Activated T-cell treated with anti-CD3 and anti-CD28 coated beads for 48 hours (primary cell): ENCODE measurements at regions not wholly inside any gene's neighbourhood (a gene's known extent, or its start where the extent isn't known, plus 50 kb on each side); places are given as distances from the start of the nearest gene placed in this dataset.

Experiments
- DNase-seq: peaks from one replicate; pipeline ENCODE4 v3.0.0-alpha.2; 2020; ENCODE audit warnings: low read depth

DNA sequence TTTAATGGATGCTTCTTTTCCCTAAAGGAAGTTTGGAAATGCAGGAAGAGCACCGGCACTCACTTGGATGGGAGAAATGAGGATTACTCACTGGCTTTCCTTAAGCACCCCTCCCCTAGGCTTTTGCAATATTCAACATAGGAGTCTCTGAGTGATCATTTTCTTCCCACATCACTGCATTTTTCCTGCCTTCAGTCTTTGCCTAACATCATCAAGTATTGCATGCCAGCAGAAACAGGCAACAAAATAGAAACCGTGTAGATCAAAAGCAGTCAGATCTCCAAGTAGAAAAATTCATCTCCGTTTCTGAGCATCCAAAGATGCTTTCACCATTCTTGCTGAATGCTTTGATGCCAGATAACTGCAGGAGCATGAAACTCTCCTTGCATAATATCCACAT is 119.9 kb downstream of the ADCYAP1R1 start:
- DNase-seq = no peak

DNA sequence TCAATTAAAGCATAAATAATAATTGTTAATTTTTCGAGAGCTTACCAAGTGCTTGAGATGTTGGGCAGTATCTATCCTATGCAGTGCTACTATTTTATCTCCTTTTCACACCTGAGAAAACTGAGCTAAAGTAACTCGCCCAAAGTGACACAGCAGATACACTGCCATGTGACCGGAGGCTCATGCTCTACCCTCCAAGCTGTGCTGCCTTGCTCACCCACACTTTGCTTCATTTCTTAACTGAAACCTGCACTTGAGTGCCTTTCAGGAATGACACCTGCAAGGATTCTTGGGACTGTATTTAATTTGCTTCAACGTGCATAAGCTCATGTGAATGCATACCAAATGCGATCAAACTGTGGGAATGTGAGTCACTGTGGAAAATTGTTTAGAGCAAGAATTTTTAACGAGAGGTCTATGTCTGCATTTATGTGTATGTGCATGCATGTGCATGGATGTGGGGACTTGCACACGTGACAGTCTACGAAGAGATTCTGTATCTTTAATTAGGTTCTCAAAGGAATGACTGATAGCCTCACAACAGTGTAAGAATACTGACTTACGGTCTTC is 119.2 kb downstream of the ADCYAP1R1 start:
- DNase-seq = no peak
